ENCODE measurements at regions not wholly inside any gene's neighbourhood (a gene's known extent, or its start where the extent isn't known, plus 50 kb on each side); places are given as distances from the start of the nearest gene placed in this dataset.

DNA sequence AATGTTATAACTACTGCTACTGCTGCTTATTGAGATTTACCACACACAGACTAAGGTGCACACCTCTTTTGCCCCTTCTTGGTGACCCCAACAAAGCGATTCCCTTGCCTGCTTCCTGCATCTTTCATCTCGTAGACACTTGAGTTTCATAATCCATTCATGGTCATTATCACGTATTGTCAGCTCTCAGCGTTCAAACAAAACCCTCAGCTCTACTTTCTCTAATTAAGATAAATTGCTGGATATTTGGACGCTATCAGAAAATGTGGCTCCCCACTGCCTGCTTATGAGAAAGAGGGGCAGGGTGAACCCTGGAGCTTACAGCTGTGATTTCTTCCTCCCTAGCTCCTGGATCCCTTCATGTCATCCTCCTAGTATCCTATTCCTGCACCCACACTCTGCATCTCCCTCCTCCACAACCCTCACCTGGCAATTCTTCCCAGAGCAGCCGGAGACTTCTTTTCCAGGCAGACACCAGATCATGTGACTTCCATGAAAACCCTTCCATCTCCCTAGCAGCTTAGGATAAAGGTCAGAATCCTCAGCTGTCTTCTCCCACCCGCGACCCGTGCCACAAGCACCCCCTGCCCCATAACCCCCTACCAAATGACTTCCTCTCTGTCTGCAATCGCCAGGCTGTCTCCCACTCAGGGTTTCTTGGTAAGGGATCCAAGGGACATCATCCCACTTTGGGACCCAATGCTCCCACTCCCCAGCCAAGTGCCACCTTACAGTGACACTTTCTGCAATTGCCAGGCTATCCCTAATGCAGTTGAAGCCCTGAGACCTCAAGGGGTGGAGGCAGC, 146.5 kb downstream of the NSG2 start:
- DNase-seq = no peak

- no peak for DNase-seq
Observed at GRCh38 chr5:174192901-174193300, 147.4 kb downstream of the NSG2 start.

- no peak for DNase-seq
Observed at GRCh38 chr5:174195517-174195916, 150.0 kb downstream of the NSG2 start.

GRCh38 chr5:174197929-174198328, 152.4 kb downstream of the NSG2 start:
- no peak for DNase-seq

DNA sequence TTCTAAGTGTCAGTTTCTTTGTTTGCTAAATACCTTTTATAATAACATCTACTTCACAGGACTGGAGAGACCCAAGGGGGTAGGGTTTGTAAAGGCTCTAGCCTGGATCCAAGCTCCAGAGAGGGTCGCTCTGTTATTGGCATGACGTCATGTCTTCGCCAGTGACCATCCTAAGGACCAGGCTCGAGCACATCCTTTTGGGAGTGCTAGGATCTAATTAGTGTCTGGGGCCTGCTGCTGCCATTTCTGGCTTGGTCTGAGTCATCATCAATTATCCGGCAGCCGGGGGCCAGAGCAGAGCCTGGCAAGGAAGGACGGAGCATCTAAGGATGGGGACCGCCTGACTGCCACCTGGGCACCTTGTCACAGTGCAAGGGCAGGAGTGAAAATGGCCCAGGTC, 153.0 kb downstream of the NSG2 start:
- no peak for DNase-seq

- DNase-seq = no peak
Observed at GRCh38 chr5:174202996-174203395, 157.5 kb downstream of the NSG2 start.

GRCh38 chr5:174204535-174205313, 159.2 kb downstream of the NSG2 start:
- no peak for DNase-seq

- no peak for DNase-seq
Observed at GRCh38 chr5:174205939-174206338, 160.4 kb downstream of the NSG2 start.

DNA sequence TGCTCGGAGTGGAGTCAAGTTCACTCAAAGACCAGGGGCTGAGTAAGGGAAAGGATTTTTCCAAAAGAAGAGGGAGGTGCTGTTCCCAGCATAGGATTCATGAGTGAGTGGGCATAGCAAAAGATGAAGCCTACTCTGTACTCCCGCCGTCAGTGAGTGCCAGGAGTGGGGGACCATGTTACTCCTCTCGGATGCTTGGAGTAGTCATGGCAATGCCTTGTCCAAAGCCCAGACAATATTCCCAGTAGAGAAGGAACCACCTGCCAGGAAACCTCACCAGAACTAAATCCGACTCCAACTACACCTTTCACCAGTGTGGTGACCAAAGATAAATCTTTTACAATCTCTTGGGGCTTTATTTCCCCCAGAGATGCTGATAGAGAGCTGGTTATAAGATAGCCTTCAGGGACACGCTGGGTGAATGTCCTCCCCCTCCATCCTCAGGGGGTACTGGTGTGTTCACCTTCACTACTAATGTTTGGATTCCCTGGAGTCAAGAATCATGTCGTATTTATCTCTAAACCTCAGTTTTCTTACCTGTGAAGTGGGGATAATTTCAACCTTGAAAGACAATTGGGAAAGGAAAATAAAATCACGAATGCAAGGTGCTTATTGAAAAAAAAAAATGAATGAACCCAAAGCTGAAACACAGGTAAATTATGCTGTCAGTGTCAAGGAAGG, 165.2 kb downstream of the NSG2 start:
- no peak for DNase-seq

GRCh38 chr5:174211277-174211626, 165.7 kb downstream of the NSG2 start:
- no peak for DNase-seq

DNA sequence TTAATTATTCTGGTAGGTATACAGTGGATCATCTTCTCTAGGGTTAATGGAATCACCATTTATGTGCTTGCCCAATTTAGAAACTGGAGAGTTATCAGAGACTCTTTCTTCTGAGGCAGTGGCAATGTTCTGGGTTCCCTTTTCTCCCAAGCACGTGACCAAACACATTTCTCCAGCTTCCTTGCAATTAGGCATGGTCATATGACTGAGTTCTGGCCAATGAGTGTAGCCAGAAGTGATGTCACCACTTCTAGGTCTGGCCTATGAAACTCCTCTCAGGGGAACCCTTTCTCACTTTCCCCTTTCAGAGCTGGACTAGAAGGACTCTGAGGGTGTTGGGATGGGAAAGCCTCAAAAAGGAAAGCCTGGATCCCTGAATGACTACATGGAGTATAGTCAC, 172.0 kb downstream of the NSG2 start:
- DNase-seq = no peak

- DNase-seq = no peak
Observed at GRCh38 chr5:174218162-174218561, 172.7 kb downstream of the NSG2 start.

GRCh38 chr5:174220417-174220816, 174.9 kb downstream of the NSG2 start:
- no peak for DNase-seq

DNA sequence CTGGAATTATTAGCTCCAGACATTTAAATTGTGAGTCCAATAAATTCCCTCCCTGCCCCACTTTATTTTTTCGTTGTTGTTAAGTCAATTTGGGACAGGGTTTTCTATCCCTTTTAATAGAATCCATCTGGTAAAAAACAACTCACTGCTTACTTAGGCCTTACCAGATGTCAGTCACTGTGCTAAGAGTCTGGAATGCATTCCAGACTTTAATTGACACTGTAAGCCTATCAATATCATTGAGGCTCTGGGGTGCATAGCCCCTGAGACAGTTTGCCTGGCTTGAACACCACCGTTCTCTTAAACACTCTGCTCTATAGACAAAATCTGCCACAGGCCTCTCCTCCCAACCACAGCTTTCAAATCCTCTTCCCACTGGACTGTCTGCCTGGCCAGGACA, 175.9 kb downstream of the NSG2 start:
- DNase-seq = no peak

DNA sequence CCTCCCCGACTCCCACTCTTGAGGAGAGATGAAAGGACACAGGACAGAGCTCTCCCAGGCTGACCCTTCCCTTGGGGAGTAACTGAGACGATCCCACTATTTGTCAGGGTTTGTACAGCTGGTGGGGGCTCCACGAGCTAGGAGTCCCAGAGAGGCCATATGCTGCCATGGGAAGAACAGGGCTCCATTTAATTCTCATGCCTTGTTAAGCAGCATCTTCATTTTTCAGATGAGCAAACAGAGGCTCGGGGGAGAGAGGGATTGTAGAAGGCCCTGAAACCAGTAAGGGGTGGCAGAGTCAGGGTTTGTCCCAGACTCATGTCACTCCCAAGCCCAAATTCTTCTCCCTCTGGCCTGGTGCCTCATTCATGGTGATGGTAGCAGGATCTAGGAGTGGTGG, 176.4 kb downstream of the NSG2 start:
- DNase-seq = no peak

DNA sequence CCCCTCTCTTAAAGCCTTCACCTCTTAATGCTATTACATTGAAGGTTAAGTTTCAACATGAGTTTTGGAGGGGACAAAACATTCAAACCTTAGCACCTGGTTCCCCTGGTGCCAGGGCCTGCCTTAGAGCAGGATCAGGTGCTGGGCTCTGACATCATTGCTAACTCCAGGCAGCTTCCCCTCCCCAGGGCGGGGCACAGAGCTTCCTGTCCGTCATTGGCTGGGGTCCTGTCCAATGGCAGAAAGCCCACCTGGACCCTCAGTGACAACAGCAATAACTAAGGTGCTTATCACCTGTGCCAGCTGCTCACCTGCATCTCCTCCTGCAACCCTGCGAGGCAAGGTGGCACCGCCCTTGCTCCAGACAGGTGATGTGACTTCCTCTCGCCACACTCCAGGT, 177.4 kb downstream of the NSG2 start:
- no peak for DNase-seq

DNA sequence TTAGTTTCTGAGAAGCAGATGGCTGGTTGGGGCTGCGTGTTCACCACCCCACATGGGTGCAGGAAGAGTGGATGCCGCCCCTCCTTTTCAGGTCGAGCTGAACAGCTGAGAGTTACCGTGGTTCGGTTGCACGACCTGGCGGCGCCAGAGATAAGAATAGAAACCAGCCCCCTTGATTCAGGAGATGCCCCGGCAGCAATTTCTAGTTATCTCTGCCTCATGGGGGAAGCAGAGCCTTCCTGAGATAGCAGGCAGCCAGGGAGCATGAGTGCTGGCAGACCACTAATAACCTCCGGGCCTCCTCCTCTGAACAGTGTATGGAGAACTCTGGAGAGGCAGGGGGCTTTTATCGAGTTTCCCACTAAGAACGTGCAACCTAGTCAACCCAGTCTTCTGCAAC, 177.8 kb downstream of the NSG2 start:
- DNase-seq = no peak

DNA sequence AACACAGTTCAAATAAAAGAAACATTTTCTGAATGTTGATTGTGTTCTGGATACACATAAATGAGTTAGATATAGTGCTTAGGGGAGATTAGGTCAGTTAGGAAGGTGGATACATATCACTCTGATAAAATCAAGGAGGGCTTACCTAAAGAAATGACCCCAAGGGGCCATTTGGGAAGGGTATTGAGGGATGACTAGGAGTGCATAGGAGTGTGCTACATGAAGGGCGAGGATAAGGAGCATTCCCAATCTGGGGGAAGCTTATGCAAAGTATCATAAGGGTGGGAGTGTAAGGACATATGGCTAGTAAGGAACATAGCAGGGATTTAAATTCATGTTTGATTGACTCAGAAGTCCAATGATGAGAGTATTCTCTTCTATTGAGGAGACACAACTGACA, 183.6 kb downstream of the NSG2 start:
- no peak for DNase-seq

DNA sequence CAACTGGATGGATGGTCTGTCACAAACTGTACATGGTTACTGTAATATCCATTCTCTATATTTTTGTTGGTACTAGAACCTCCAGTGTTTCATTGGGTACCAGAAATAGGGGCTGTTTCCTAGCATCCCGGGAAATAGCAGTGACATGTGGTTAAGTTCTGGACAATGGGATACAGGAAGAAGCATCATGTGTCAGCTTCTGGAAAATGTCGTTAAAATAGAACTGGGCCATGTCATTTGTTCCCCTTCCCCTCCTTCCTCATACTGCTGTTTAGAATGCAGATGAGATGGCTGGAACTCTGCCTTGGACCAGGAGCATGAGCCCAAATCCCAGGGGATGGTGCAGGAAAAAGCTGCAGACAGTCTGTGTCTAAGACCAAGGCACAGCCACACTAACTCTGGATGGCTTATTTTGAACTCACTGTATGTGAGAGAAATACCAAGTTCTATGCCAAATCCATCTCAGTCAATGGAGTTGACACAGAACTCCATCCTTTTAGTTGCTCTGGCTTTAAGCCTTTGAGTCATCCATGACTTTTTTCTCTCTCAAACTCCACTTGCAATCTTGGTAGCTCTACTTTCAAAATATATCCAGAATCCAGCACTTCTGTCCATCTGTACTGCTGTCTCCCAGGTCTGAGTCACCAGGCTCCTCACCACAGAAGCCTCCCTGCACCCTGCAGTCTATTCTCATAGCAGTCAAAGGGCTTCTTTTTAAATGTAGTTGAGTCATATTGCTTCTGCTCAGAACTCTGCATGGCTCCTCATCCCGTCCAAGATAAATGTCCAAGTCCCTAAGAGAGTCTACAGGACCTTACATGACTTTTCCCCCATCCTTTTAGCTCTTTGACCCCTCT, 184.2 kb downstream of the NSG2 start:
- no peak for DNase-seq

DNA sequence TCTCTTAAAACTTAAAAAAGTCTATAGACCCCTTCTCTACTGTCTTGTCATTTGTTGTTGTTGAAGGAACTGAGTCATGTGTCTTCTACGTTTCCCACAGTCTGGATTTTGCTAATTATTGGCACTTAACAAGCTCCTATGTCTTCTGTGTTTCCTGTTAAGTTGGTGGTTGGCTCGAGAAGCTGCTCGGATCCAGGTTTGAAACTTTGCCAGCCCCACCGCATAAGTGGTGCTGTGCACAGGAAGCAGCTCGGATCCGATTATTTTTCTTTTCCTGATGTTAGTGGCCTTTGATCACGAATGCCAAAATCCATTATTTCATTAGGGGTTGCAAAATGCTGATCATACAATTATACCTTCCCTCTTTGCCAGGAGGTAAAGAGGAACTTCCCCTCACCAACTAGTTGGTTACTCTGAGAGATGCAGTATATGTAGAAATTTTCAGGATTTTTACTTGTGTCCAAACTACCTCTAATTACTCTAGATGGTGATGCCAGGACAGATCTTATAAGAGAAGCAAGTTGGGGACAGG, 186.5 kb downstream of the NSG2 start:
- DNase-seq = no peak

DNA sequence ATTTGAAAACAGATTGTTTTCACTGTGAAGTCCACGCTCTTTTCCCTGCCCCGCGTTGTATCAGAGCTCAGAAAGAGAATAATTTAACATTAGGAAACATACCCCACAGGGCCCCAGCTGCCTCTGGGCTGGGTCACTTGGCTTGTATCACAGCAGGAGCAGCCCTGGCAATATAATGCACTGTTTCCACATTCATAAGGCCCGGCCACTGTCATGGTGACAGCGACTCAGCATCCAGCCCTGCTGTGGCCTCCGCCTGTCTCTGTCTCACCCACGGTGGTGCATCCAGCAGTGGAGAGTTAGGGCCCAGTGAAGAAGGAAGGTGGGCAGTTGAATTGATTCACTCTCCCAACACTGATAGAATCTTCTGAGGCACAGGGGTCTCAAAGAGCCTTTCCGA, 188.9 kb downstream of the NSG2 start:
- no peak for DNase-seq

DNA sequence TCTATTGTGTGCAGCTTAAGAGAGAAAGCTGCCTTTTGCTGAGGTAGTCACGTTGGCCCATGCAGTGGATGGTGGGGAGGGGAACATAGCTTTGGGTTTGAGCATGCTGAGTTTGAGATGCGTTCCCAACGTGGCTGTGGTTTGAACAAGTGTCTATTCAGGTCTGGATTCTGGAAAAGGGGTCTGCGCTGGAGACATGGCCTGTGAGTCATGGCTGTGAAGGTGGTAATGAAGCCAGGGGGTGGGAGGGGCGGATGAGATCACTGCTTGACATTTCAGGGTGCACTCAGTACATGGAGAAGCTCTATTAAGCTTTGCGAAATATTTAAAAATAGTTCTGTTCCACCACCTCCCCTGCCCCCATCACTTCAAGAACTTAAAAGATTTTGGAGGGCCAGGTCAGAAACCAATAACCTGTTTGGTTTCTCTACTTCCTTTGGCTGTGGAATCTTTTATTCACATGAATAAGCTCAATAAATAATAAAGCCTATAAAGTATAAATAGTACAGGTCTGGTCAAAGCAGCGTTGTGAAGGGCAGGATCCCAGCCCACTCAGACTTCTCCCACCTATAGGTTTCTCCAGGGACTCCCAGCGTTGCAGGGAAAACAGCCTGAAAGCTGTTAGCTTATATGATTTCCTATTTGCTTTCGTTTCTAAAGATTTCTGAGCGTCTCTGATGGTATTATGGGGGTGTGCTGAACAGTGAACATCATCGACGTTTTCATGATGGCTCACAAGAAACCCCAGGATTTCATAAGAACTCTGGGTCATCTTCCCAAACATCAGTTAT, 189.9 kb downstream of the NSG2 start:
- no peak for DNase-seq

Measured in activated naive CD4-positive, alpha-beta T cell treated with anti-CD3 and anti-CD28 coated beads, Interleukin-2, amount 50 U/mL, for 16 hours (primary cell).